ENCODE measurements at regions not wholly inside any gene's neighbourhood (a gene's known extent, or its start where the extent isn't known, plus 50 kb on each side); places are given as distances from the start of the nearest gene placed in this dataset.

- TF ChIP-seq, protein P1, sequence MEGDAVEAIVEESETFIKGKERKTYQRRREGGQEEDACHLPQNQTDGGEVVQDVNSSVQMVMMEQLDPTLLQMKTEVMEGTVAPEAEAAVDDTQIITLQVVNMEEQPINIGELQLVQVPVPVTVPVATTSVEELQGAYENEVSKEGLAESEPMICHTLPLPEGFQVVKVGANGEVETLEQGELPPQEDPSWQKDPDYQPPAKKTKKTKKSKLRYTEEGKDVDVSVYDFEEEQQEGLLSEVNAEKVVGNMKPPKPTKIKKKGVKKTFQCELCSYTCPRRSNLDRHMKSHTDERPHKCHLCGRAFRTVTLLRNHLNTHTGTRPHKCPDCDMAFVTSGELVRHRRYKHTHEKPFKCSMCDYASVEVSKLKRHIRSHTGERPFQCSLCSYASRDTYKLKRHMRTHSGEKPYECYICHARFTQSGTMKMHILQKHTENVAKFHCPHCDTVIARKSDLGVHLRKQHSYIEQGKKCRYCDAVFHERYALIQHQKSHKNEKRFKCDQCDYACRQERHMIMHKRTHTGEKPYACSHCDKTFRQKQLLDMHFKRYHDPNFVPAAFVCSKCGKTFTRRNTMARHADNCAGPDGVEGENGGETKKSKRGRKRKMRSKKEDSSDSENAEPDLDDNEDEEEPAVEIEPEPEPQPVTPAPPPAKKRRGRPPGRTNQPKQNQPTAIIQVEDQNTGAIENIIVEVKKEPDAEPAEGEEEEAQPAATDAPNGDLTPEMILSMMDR (IDR thresholded peaks at IDR 0.05; ENCODE audit: insufficient read depth, low read depth, low read length, missing control alignments): no peak
- no peak overlapping the region for H3K4me3 ChIP-seq (ENCODE audit: low read length)
- DNase-seq (ENCODE audit: low read depth): no peak
Observed at GRCh38 chr6:95231416-95231815, 345.9 kb upstream of the MANEA start.

- no peak overlapping the region for H3K4me3 ChIP-seq (ENCODE audit: low read length)
- DNase-seq (ENCODE audit: low read depth): no peak
- TF ChIP-seq, protein P1 (IDR thresholded peaks at IDR 0.05; ENCODE audit: insufficient read depth, low read depth, low read length, missing control alignments): no peak
Observed at GRCh38 chr6:95232446-95232845, 344.9 kb upstream of the MANEA start.

GRCh38 chr6:95233879-95234278, 343.5 kb upstream of the MANEA start:
- TF ChIP-seq, protein P1 (IDR thresholded peaks at IDR 0.05; ENCODE audit: insufficient read depth, low read depth, low read length, missing control alignments): no peak
- DNase-seq (ENCODE audit: low read depth): no peak
- H3K4me3 ChIP-seq (ENCODE audit: low read length): no peak overlapping the region

GRCh38 chr6:95240514-95240913, 336.8 kb upstream of the MANEA start:
- DNase-seq (ENCODE audit: low read depth): no peak
- H3K4me3 ChIP-seq (ENCODE audit: low read length): no peak overlapping the region
- TF ChIP-seq, protein P1 (IDR thresholded peaks at IDR 0.05; ENCODE audit: insufficient read depth, low read depth, low read length, missing control alignments): no peak

DNA sequence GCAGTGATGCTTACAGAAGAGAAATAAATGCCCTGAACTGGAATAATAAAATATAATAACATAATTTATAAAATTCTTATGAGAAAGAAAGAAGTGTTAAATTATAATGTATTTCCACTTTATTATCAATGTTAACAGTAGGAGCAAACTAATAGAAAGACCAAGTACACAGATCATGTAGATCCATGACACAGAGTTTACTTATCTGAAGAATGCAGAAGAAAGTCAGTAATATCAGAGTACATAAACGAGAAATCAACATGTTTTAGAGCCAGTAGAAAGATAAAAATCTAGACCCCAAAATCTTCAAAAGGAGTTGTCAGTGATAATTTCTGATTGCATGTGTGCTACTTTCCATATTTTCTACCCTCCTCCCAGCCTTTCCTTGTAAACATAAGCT, 334.8 kb upstream of the MANEA start:
- TF ChIP-seq, protein P1 (IDR thresholded peaks at IDR 0.05; ENCODE audit: insufficient read depth, low read depth, low read length, missing control alignments): no peak
- DNase-seq (ENCODE audit: low read depth): no peak
- no peak overlapping the region for H3K4me3 ChIP-seq (ENCODE audit: low read length)

DNA sequence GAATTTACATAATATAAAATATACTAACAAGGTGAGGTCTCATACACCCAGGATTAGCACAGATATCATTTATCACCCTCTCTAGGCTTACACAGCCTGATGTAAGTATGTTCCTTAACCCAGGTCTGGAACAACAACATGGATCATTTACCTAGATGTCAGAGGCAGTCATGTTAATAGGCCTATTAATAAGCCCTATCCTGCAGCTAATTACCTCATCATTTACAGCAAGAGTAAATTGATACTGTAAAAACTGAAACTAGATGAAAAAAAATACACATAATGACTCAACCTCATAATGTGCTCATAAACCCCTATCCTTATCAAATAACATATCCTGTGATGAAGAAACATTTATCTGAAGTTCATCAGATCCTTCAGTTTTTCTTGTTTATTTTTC, 334.3 kb upstream of the MANEA start:
- no peak overlapping the region for H3K4me3 ChIP-seq (ENCODE audit: low read length)
- TF ChIP-seq, protein P1 (IDR thresholded peaks at IDR 0.05; ENCODE audit: insufficient read depth, low read depth, low read length, missing control alignments): no peak
- DNase-seq (ENCODE audit: low read depth): peak; percentile 59

DNA sequence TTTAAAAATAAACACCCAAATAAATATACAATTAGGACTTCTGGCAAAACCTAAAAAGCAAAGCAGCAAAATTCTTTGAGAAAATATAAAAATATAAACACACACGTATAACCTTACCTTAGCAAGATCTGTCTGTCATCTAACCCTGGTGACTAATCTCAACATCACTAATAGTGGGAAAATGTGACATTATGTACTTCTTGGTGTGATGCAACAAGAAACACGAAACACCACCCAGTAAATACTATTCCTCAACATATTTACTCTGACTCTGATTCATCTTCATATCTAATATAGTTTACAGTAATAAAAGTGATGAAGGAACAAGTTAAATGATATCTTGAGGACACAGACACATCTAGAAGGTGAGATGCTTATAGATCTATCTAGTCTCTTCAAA, 332.6 kb upstream of the MANEA start:
- TF ChIP-seq, protein P1 (IDR thresholded peaks at IDR 0.05; ENCODE audit: insufficient read depth, low read depth, low read length, missing control alignments): no peak
- no peak overlapping the region for H3K4me3 ChIP-seq (ENCODE audit: low read length)
- DNase-seq (ENCODE audit: low read depth): peak; percentile 85

All from epithelial cell of esophagus (primary cell).